Right renal pelvis (tissue), 4 donors: ENCODE measurements at regions not wholly inside any gene's neighbourhood (a gene's known extent, or its start where the extent isn't known, plus 50 kb on each side); places are given as distances from the start of the nearest gene placed in this dataset.

ENCODE experiments used
- DNase-seq, 4 donors: peaks; one replicate each; pipeline ENCODE4 v3.0.0-alpha.2; 2013; ENCODE audit warnings: low read depth in 4 of 4, low spot score in 3 of 4, missing footprints in 1 of 4

- DNase-seq, result no peak
Measured at GRCh38 chr13:85317781-85318180, 481.4 kb downstream of the SLITRK6 start.

- DNase-seq, result no peak
Measured at GRCh38 chr13:85316506-85317025, 482.7 kb downstream of the SLITRK6 start.

- DNase-seq, result no peak
Measured at GRCh38 chr13:85314686-85315085, 484.5 kb downstream of the SLITRK6 start.

- no peak for DNase-seq
Measured at GRCh38 chr13:85313761-85314503, 485.3 kb downstream of the SLITRK6 start.

- no peak for DNase-seq
Measured at GRCh38 chr13:85312071-85312470, 487.1 kb downstream of the SLITRK6 start.

- DNase-seq, result no peak
Measured at GRCh38 chr13:85303630-85304029, 495.6 kb downstream of the SLITRK6 start.

GRCh38 chr13:85298387-85298924, 500.8 kb downstream of the SLITRK6 start:
- no peak for DNase-seq

- no peak for DNase-seq
Measured at GRCh38 chr13:85288698-85289097, 510.5 kb downstream of the SLITRK6 start.

- no peak for DNase-seq
Measured at GRCh38 chr13:85287528-85287927, 511.7 kb downstream of the SLITRK6 start.

- DNase-seq, result no peak
Measured at GRCh38 chr13:85286081-85286480, 513.1 kb downstream of the SLITRK6 start.

GRCh38 chr13:85284349-85284748, 514.9 kb downstream of the SLITRK6 start:
- DNase-seq, result no peak

GRCh38 chr13:85283408-85283807, 515.8 kb downstream of the SLITRK6 start:
- DNase-seq, result no peak

GRCh38 chr13:85282876-85283275, 516.3 kb downstream of the SLITRK6 start:
- no peak for DNase-seq

GRCh38 chr13:85278851-85279250, 520.4 kb downstream of the SLITRK6 start:
- no peak for DNase-seq

GRCh38 chr13:85277748-85278147, 521.5 kb downstream of the SLITRK6 start:
- DNase-seq, result no peak

- DNase-seq, result no peak
Measured at GRCh38 chr13:85266771-85267170, 532.4 kb downstream of the SLITRK6 start.

GRCh38 chr13:85266331-85266730, 532.9 kb downstream of the SLITRK6 start:
- no peak for DNase-seq

- DNase-seq, result no peak
Measured at GRCh38 chr13:85265296-85265695, 533.9 kb downstream of the SLITRK6 start.

GRCh38 chr13:85262499-85262898, 536.7 kb downstream of the SLITRK6 start:
- DNase-seq, result no peak

- DNase-seq, result no peak
Measured at GRCh38 chr13:85261757-85262346, 537.4 kb downstream of the SLITRK6 start.

GRCh38 chr13:85260896-85261295, 538.3 kb downstream of the SLITRK6 start:
- DNase-seq, result no peak

GRCh38 chr13:85255978-85256377, 543.2 kb downstream of the SLITRK6 start:
- DNase-seq, result no peak
